Psoas muscle (tissue), 7 donors: ENCODE measurements at regions not wholly inside any gene's neighbourhood (a gene's known extent, or its start where the extent isn't known, plus 50 kb on each side); places are given as distances from the start of the nearest gene placed in this dataset.

Experiments used
- ATAC-seq, 4 donors: fragments of 200-7000 bp; cut with Tn5 transposase; one replicate each; pipeline ENCODE4 v1.9.1; 2020; ENCODE audit warnings: moderate library complexity in 3 of 4, mild to moderate bottlenecking in 2 of 4
- DNase-seq, 2 donors: peaks; one replicate each; pipeline ENCODE4 v3.0.0-alpha.2; 2020
- H3K27ac ChIP-seq: fragments of 200-600 bp; one replicate; pipeline ENCODE4 v1.8.0; 2022
- H3K27me3 ChIP-seq, 3 donors: fragments of 200-600 bp in 1 of 3; one replicate each; pipeline versions ENCODE4 v1.6.1 to v1.8.0; 2013 to 2022; ENCODE audit warnings: low read length in 2 of 3, mild to moderate bottlenecking in 2 of 3, moderate library complexity in 1 of 3; ENCODE audit not compliant: insufficient read depth in 3 of 3
- H3K36me3 ChIP-seq, 2 donors: fragments of 200-600 bp in 1 of 2; one replicate each; pipeline versions ENCODE4 v1.6.1 to v1.8.0; 2013 to 2022; ENCODE audit warnings: low read depth in 1 of 2, mild to moderate bottlenecking in 1 of 2, moderate library complexity in 1 of 2; ENCODE audit not compliant: insufficient read depth in 1 of 2
- H3K4me1 ChIP-seq: fragments of 200-600 bp; one replicate; pipeline ENCODE4 v1.8.0; 2022
- H3K4me3 ChIP-seq: fragments of 200-600 bp; one replicate; pipeline ENCODE4 v1.8.0; 2022; ENCODE audit warnings: mild to moderate bottlenecking
- H3K9me3 ChIP-seq: fragments of 200-600 bp; one replicate; pipeline ENCODE4 v1.8.0; 2022
- WGBS, 3 donors: extraction: QIAGEN DNeasy Blood & Tissue Kit; methylation state at CpG; one replicate each; pipeline versions ENCODE4 v1.1.6 to v1.1.7; 2013; 5-methylcytosine and 5-hydroxymethylcytosine counted together
- intact Hi-C, 2 donors: fragments of 100-400 bp; cut with DNase I; formaldehyde crosslinking; loops; one replicate each; pipeline versions ENCODE4 v1.11.0 to v1.14.2; 2022
- TF ChIP-seq, protein P1 (sequence below): fragments of 200-600 bp; IDR thresholded peaks from one replicate; pipeline ENCODE4 v1.8.0; 2022; ENCODE audit warnings: antibody characterized with exemption
- donor health status: healthy with polysubstance abuse.
- donor health status: DM: no; HTN: no; CAD: no; lungs with moderate emphysema.
- donor health status: Bipolar disorder and iron deficiency.
- donor health status: healthy.
- donor health status: DM: yes; HTN: yes; CAD: no.
- donor health status: DM: no; HTN: no; CAD: no.
- donor health status: DM: yes; HTN: yes; CAD: no.

DNA sequence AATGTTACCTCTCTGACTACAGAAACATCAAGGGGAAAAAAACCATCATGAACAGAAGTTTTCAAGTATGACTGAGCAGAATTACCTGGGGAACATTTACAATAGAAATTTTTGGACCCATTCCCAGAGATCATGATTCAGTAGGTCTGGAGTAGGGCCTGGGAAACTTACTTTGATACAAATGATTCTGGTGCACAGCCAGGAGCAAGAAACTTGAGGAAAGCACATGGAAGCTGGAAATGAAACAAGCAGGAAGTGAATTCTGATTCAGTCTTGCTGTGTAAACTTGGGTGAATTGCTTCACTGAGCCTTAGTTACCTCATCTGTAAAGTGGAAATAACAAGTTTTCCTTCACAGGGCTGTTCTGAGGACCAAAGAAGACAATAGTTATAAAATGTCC is 192.5 kb upstream of the TAPT1 start:
- no peak overlapping the region for H3K4me3 ChIP-seq
- no peak for DNase-seq
- no peaks in the 10 kb centered on the region for H3K9me3 ChIP-seq
- H3K27ac ChIP-seq, result no peak overlapping the region
- no peak for ATAC-seq
- TF ChIP-seq, protein P1, sequence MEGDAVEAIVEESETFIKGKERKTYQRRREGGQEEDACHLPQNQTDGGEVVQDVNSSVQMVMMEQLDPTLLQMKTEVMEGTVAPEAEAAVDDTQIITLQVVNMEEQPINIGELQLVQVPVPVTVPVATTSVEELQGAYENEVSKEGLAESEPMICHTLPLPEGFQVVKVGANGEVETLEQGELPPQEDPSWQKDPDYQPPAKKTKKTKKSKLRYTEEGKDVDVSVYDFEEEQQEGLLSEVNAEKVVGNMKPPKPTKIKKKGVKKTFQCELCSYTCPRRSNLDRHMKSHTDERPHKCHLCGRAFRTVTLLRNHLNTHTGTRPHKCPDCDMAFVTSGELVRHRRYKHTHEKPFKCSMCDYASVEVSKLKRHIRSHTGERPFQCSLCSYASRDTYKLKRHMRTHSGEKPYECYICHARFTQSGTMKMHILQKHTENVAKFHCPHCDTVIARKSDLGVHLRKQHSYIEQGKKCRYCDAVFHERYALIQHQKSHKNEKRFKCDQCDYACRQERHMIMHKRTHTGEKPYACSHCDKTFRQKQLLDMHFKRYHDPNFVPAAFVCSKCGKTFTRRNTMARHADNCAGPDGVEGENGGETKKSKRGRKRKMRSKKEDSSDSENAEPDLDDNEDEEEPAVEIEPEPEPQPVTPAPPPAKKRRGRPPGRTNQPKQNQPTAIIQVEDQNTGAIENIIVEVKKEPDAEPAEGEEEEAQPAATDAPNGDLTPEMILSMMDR, result no peak
- no peaks in the 10 kb centered on the region for H3K36me3 ChIP-seq
- no peaks in the 10 kb centered on the region for H3K4me1 ChIP-seq
- H3K27me3 ChIP-seq, result no peaks in the 10 kb centered on the region
- intact Hi-C loops, result no loop called here

DNA sequence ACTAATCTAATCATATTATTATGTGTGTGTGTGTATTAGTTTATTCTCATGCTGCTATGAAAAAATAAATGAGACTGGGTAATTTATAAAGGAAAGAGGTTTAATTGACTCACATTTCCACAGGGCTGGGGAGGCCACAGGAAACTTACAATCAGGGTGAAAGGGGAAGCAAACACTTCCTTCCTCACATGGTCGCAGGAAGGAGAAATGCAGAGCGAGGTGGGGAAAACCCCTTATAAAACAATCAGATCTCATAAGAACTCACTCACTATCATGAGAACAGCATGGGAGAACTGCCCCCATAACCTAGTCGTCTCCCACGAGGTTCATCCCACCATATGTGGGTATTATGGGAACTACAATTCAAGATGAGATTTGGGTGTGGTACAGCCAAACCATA is 190.9 kb upstream of the TAPT1 start:
- intact Hi-C loops, result no loop called here
- H3K27me3 ChIP-seq, result no peaks in the 10 kb centered on the region
- no peak overlapping the region for H3K27ac ChIP-seq
- no peak overlapping the region for H3K4me3 ChIP-seq
- no peaks in the 10 kb centered on the region for H3K9me3 ChIP-seq
- 60 to 74% (median 70%) methylated on average over 4 of the region's 4 CpGs for WGBS, 3 donors
- H3K4me1 ChIP-seq, result no peaks in the 10 kb centered on the region
- H3K36me3 ChIP-seq, result no peaks in the 10 kb centered on the region
- ATAC-seq (no peak), DNase-seq (no peak)
- TF ChIP-seq, protein P1, result no peak

DNA sequence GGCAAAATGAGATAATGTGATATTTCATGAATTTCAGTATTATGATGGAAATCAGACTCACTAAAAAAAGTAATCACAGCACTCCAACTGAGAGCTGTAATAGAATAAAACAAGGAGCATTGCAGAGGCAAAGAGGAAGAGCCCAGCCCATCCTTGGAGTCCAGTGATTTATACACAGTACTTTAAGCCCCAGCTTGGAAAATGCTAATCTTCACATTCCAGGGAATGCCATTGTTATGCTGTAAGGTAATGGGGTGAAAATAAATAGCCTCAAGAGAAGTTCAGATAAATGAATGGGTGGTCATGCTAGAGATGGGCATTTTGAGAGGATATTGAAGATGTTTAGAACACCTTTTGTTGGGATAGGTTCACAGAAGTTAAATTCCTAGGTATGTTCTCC is 190.3 kb upstream of the TAPT1 start:
- no peak for DNase-seq
- H3K36me3 ChIP-seq, result no peaks in the 10 kb centered on the region
- H3K9me3 ChIP-seq, result no peaks in the 10 kb centered on the region
- no peaks in the 10 kb centered on the region for H3K4me1 ChIP-seq
- no peaks in the 10 kb centered on the region for H3K27me3 ChIP-seq
- H3K27ac ChIP-seq, result no peak overlapping the region
- no peak overlapping the region for H3K4me3 ChIP-seq
- ATAC-seq, result no peak
- TF ChIP-seq, protein P1, result no peak
- intact Hi-C loops, result no loop called here

DNA sequence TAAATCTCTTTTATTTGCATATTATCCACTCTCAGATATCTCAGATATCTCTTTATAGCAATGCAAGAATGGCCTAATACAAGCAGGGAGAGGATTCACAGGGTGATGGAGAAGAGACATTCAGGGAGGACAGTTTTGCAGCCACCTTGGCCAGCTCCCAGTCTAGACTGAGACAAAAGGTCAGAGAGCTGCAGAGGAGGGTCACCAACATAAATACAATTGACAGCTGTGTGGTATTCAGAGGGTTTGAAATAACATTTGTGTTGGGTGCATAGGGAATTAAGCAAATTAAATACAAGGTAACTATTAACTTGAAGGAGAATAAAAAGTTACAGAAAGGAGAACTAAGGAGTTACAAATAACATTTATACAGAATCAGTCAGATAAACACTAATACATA is 189.5 kb upstream of the TAPT1 start:
- ATAC-seq (no peak), DNase-seq (no peak)
- Histone ChIP-seq H3K4me1 (no peaks in the 10 kb centered on the region), H3K27ac (no peak overlapping the region), H3K36me3 (no peaks in the 10 kb centered on the region), H3K27me3 (no peaks in the 10 kb centered on the region), H3K4me3 (no peak overlapping the region), H3K9me3 (no peaks in the 10 kb centered on the region)
- intact Hi-C loops, result no loop called here
- TF ChIP-seq, protein P1, result no peak

DNA sequence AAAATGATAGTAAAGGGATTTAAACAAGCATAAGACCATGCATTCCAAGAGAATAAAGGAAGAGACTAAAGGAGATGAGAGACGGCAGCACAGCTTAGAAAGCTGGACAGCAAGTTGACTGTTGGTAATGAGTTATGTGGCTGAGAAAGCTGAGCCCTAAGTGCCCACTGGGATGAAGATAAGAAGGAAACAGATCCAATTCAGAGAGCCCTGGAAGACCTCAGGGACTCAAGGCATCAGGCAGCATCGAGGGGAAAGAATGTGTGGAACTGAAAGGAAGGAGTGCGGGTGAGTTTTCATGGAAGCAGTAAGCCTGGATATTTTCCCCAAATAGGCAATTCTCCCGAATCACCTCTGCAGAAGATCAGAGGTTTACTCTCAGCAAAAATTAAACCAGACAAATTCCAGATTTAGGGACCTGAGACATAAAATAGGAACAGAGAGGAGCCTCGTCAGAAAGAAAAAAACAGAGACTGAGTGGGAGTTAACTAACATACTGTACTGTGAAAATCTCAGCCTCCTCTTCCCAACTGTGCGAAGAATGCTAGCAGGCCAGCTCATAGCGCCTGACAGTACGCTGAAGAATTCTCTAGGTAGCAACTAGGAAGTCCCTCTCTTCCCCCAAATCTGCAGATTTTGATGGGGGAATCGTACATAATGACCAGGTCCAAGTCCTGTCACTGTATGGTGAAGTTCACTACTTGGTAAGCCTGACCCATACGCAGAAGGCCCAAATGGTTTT is 187.7 kb upstream of the TAPT1 start:
- Histone ChIP-seq H3K36me3 (no peaks in the 10 kb centered on the region), H3K4me1 (no peaks in the 10 kb centered on the region), H3K9me3 (no peaks in the 10 kb centered on the region), H3K27ac (no peak overlapping the region), H3K4me3 (no peak overlapping the region), H3K27me3 (peaks cover 0 to 2% (median 0%) of the 10 kb centered on the region in 3 donors)
- TF ChIP-seq, protein P1, result no peak
- intact Hi-C loops, result no loop called here
- DNase-seq (no peak), ATAC-seq (no peak)
- 65 to 70% (median 69%) methylated on average over 10 of the region's 10 CpGs for WGBS, 3 donors
